Fibroblast of lung (primary cell): ENCODE measurements at regions not wholly inside any gene's neighbourhood (a gene's known extent, or its start where the extent isn't known, plus 50 kb on each side); places are given as distances from the start of the nearest gene placed in this dataset.

Experiments used
- EZH2 ChIP-seq: IDR thresholded peaks from 2 replicates; pipeline ENCODE4 v1.5.1; 2012; ENCODE audit warnings: low read length, control low read depth, mild to moderate bottlenecking; ENCODE audit errors: missing control alignments
- TF ChIP-seq, protein P1 (sequence below), 2 donors: IDR thresholded peaks in 1 of 2; conservative IDR thresholded peaks in 1 of 2; 1 replicate in 1 of 2; 2 replicates in 1 of 2; pipeline ENCODE4 v1.5.1; 2011 to 2012; ENCODE audit warnings: low read length in 2 of 2, control low read depth in 1 of 2, inconsistent platforms in 1 of 2, low read depth in 1 of 2, mild to moderate bottlenecking in 1 of 2

DNA sequence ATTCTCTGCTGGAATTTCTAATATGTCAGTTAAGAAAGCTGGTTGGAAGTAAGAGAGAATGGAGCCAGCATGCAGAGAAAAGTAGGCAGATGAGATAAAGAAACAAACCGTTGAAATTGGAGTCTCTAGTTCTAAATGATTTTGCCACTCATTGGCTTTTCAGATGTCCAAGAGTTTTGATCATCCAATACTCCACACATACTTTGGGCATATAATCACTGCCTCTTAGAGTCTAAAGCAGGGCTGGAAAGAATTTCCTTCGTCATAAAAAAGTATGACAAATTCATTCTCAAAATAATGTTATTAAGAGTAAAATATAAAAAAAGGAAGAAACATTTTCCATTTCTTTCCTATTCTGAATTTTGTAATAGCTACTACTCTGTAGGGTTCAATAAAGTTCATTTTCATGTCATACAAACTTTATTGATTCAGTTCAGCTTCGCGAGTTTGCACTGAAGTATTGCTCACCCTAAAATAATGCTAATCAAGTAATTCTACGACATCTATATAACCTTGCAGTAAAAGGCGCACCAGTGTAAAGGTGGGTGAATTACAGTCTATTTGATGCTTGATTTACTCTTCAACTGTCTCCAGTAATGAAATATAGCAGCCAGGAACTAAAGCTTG is 1556.6 kb downstream of the NCAM2 start:
- TF ChIP-seq, protein P1, sequence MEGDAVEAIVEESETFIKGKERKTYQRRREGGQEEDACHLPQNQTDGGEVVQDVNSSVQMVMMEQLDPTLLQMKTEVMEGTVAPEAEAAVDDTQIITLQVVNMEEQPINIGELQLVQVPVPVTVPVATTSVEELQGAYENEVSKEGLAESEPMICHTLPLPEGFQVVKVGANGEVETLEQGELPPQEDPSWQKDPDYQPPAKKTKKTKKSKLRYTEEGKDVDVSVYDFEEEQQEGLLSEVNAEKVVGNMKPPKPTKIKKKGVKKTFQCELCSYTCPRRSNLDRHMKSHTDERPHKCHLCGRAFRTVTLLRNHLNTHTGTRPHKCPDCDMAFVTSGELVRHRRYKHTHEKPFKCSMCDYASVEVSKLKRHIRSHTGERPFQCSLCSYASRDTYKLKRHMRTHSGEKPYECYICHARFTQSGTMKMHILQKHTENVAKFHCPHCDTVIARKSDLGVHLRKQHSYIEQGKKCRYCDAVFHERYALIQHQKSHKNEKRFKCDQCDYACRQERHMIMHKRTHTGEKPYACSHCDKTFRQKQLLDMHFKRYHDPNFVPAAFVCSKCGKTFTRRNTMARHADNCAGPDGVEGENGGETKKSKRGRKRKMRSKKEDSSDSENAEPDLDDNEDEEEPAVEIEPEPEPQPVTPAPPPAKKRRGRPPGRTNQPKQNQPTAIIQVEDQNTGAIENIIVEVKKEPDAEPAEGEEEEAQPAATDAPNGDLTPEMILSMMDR (conservative IDR thresholded peaks at IDR 0.05 in 1 of 2, IDR thresholded peaks at IDR 0.05 in 1 of 2; ENCODE audit: low read depth in 1 of 2, low read length in 2 of 2) = no peak
- TF ChIP-seq EZH2 = no peak
